Nucleus accumbens (tissue), 56 donors: ENCODE measurements at regions not wholly inside any gene's neighbourhood (a gene's known extent, or its start where the extent isn't known, plus 50 kb on each side); places are given as distances from the start of the nearest gene placed in this dataset.

Experiments
- DNase-seq, 56 donors: peaks; one replicate each; lab custom pipeline; 2025; lab: John Stamatoyannopoulos, UW

- DNase-seq, result no peak
Measured at GRCh38 chr20:56986931-56987720, 279.3 kb downstream of the BMP7 start.

GRCh38 chr20:56987986-56988385 lies 278.5 kb downstream of the BMP7 start:
- DNase-seq, result no peak

GRCh38 chr20:56988446-56988845 lies 278.0 kb downstream of the BMP7 start:
- no peak for DNase-seq

- no peak for DNase-seq
Measured at GRCh38 chr20:56989516-56989915, 276.9 kb downstream of the BMP7 start.

- DNase-seq, result no peak
Measured at GRCh38 chr20:56993020-56993559, 273.4 kb downstream of the BMP7 start.

GRCh38 chr20:56994006-56994405 lies 272.4 kb downstream of the BMP7 start:
- no peak for DNase-seq

GRCh38 chr20:56995149-56995548 lies 271.3 kb downstream of the BMP7 start:
- no peak for DNase-seq

- DNase-seq, result no peak
Measured at GRCh38 chr20:56995635-56996075, 270.8 kb downstream of the BMP7 start.

GRCh38 chr20:56996533-56996932 lies 269.9 kb downstream of the BMP7 start:
- DNase-seq, result no peak

- DNase-seq, result no peak
Measured at GRCh38 chr20:56998438-56998837, 268.0 kb downstream of the BMP7 start.

GRCh38 chr20:57000441-57000968 lies 265.9 kb downstream of the BMP7 start:
- DNase-seq, result no peak

GRCh38 chr20:57001126-57001767 lies 265.2 kb downstream of the BMP7 start:
- no peak for DNase-seq

- no peak for DNase-seq
Measured at GRCh38 chr20:57002066-57002570, 264.3 kb downstream of the BMP7 start.

- no peak for DNase-seq
Measured at GRCh38 chr20:57003012-57003411, 263.4 kb downstream of the BMP7 start.

- DNase-seq, result no peak
Measured at GRCh38 chr20:57004416-57004815, 262.0 kb downstream of the BMP7 start.

GRCh38 chr20:57004951-57005933 lies 261.2 kb downstream of the BMP7 start:
- DNase-seq, result no peak

GRCh38 chr20:57006411-57007170 lies 259.9 kb downstream of the BMP7 start:
- DNase-seq, result no peak

GRCh38 chr20:57007171-57007540 lies 259.3 kb downstream of the BMP7 start:
- no peak for DNase-seq

- peak in 21 of 56 donors; percentile 3 to 62 (median 26) for DNase-seq
Measured at GRCh38 chr20:57008217-57008616, 258.2 kb downstream of the BMP7 start.
